ENCODE measurements at regions not wholly inside any gene's neighbourhood (a gene's known extent, or its start where the extent isn't known, plus 50 kb on each side); places are given as distances from the start of the nearest gene placed in this dataset.

DNA sequence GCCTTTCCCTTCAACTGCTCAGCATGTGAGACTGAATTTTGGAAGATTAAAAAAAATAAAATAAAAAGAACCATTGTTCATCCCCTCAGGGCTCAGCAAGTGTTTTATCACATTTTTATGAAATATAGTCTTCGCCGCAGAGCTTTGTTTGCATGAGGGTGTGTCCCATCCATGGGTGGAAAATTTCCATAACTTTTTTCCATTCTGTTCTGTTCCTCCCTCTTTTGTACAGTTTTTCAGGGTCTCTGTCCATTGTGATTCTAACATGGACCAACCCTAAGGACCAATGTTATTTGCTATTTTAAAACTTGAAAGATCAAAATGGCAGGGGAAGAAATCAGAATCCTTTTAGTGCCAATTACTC is 213.3 kb upstream of the SGK1 start:
- Histone ChIP-seq H3K27ac (peak overlapping the region; percentile 60 to 78), H3K36me3 (no peaks in the 10 kb centered on the region), H3K9me3 (no peaks in the 10 kb centered on the region), H3K27me3 (no peaks in the 10 kb centered on the region), H3K4me3 (no peak overlapping the region), H3K4me1 (peaks cover 0 to 41% of the 10 kb centered on the region in 2 donors)
- TF ChIP-seq, protein P1, sequence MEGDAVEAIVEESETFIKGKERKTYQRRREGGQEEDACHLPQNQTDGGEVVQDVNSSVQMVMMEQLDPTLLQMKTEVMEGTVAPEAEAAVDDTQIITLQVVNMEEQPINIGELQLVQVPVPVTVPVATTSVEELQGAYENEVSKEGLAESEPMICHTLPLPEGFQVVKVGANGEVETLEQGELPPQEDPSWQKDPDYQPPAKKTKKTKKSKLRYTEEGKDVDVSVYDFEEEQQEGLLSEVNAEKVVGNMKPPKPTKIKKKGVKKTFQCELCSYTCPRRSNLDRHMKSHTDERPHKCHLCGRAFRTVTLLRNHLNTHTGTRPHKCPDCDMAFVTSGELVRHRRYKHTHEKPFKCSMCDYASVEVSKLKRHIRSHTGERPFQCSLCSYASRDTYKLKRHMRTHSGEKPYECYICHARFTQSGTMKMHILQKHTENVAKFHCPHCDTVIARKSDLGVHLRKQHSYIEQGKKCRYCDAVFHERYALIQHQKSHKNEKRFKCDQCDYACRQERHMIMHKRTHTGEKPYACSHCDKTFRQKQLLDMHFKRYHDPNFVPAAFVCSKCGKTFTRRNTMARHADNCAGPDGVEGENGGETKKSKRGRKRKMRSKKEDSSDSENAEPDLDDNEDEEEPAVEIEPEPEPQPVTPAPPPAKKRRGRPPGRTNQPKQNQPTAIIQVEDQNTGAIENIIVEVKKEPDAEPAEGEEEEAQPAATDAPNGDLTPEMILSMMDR (IDR thresholded peaks at IDR 0.05) = no peak
- DNase-seq (ENCODE audit: low spot score) = no peak

DNA sequence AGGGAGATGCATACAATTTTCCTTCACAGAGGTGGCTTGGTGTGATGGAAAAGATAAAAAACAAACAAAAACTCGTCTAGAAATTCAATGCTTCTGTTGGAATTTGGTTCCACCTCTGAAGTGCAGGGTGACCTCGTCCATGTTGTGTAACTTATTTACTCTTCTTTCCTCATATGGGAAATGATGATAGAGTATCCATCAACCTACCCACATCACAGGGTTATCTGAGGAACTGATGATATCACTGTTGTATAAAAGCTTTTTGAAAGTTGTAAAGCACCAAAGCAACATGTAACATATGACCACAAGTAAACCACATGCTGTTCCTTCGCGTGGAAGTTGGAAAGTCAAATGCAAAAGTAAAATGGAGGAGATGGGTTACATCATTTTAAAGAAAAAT is 212.0 kb upstream of the SGK1 start:
- no peak for DNase-seq (ENCODE audit: low spot score)
- no peak overlapping the region for H3K4me3 ChIP-seq
- no peaks in the 10 kb centered on the region for H3K36me3 ChIP-seq
- H3K27me3 ChIP-seq = no peaks in the 10 kb centered on the region
- TF ChIP-seq, protein P1 (IDR thresholded peaks at IDR 0.05) = no peak
- H3K9me3 ChIP-seq = no peaks in the 10 kb centered on the region
- peak overlapping the region; percentile 60 to 78 for H3K27ac ChIP-seq
- peaks cover 0 to 40% of the 10 kb centered on the region in 2 donors for H3K4me1 ChIP-seq

DNA sequence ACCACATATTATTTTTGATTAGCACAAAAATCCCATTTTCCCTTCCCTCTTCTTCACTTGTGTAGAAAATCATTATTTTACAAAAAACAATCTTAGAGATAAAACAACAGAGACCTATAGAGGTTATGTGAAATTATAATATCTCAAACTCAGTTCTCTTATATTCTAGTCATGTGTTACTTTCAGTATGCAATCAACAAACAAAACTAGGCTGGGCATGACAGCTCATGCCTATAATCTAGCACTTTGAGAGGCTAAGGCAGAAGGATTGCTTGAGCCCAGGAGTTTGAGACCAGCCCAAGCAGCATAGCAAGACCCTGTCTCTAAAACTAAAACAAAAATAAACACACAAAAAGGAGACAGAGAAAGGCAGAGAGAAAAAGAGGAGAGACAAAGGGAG is 211.4 kb upstream of the SGK1 start:
- H3K27me3 ChIP-seq = no peaks in the 10 kb centered on the region
- TF ChIP-seq, protein P1 (IDR thresholded peaks at IDR 0.05) = no peak
- no peaks in the 10 kb centered on the region for H3K36me3 ChIP-seq
- no peak for DNase-seq (ENCODE audit: low spot score)
- no peak overlapping the region for H3K4me3 ChIP-seq
- H3K9me3 ChIP-seq = no peaks in the 10 kb centered on the region
- peaks cover 0 to 34% of the 10 kb centered on the region in 2 donors for H3K4me1 ChIP-seq
- H3K27ac ChIP-seq = no peak overlapping the region

DNA sequence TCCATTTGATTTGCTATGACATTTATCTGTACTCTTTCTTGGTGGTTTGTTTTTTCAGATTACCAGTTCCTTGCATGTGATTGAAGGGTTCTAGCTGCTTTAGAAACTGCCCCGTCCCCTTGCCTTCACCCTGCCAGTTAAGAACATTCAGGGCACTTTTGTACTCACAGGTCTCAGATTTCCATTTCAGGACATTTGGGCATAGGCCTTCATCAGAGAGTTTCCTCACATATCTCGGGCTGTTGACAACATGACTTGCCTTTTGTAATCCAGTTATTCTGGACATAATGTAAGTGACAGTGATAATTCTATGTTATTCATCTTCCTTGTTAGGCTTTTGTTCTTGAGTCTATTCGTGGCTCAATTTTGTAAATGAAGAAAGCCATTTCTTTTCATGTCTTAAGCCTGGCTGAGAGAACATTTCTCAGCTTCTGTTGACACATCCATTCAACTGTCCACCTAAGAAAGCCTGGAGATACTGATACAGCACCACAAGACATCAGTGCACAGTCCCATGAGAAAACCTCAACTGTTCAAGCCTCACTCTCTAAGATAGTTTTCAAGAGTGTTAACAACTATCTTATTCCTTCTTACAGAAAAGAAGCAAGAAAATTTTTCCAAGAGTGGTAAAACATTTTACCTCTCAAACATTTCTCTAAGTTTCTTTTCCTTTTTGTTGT is 209.3 kb upstream of the SGK1 start:
- Histone ChIP-seq H3K4me3 (no peak overlapping the region), H3K27ac (peak overlapping the region in 1 of 2 donors; percentile 1), H3K27me3 (no peaks in the 10 kb centered on the region), H3K36me3 (peaks cover 6% of the 10 kb centered on the region), H3K9me3 (no peaks in the 10 kb centered on the region), H3K4me1 (peaks cover 0 to 16% of the 10 kb centered on the region in 2 donors)
- TF ChIP-seq, protein P1 (IDR thresholded peaks at IDR 0.05) = no peak
- no peak for DNase-seq (ENCODE audit: low spot score)

DNA sequence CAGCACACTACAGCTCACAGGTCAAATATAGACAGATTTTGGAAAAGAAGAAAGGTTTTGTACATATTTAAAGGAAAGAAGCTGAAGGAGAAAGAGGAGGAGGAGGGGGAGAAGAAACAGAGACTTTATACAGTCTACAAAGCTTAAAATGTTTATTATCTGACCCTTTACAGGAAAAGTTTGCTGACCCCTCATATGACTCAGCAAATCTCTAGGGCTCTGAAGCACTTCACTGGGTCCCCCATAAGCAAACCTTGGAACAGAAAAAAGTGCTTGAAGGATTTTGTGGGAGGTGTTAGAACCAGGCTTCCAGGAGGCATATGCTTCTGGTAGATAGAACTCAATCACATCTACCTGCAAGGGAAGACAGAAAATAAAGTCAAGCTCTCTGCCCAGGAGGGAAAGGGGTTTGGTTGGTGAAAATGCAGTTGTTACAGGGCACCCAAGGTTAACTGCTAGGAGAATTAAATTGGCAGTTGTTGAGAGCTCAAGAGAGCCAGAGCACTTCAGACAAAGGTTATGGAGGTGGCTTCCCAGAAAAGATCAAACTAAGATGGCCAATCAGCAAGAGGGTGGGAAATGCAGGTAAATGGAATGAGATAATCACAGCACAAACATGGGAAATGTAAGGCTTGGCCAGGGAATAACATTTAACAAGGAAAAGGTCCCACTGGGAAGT is 207.4 kb upstream of the SGK1 start:
- H3K4me1 ChIP-seq = peaks cover 0 to 5% of the 10 kb centered on the region in 2 donors
- H3K4me3 ChIP-seq = no peak overlapping the region
- H3K27ac ChIP-seq = no peak overlapping the region
- no peaks in the 10 kb centered on the region for H3K27me3 ChIP-seq
- peaks cover 6% of the 10 kb centered on the region for H3K36me3 ChIP-seq
- DNase-seq (ENCODE audit: low spot score) = no peak
- TF ChIP-seq, protein P1 (IDR thresholded peaks at IDR 0.05) = no peak
- no peaks in the 10 kb centered on the region for H3K9me3 ChIP-seq
